HCEC 1CT (cell line): ENCODE measurements at regions not wholly inside any gene's neighbourhood (a gene's known extent, or its start where the extent isn't known, plus 50 kb on each side); places are given as distances from the start of the nearest gene placed in this dataset.
A peak's percentile ranks its signal among the peaks of the same experiment; 100 is the strongest.

Source experiments
- DNase-seq: peaks from one replicate; pipeline ENCODE4 v3.0.0-alpha.2; 2017

GRCh38 chr13:53207556-53207955 lies 178.9 kb downstream of the OLFM4 start:
- no peak for DNase-seq

- no peak for DNase-seq
Observed at GRCh38 chr13:53214433-53214832, 185.8 kb downstream of the OLFM4 start.

- DNase-seq: no peak
Observed at GRCh38 chr13:53215563-53215962, 186.9 kb downstream of the OLFM4 start.

GRCh38 chr13:53216773-53217172 lies 188.2 kb downstream of the OLFM4 start:
- DNase-seq: no peak

- DNase-seq: no peak
Observed at GRCh38 chr13:53217194-53217593, 188.6 kb downstream of the OLFM4 start.

DNA sequence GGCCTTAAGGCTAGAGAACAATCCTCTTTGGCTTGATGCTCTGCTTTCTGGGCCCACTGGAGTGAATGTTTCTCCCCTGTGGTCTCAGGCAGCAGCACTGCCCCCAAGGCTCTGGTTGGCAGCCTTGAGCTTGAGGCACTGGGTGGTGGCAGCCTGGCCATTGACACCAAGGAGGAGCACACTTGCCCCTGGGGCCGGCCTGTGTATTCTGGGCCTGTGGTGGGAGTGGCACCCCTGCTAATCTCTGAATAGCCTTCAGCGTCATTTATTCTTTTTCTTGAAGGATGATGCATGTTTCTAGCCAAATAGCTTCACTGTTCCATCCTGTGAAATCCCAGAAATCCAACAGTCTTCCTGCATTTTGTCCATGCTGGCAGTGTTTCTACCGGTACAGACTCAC lies 191.4 kb downstream of the OLFM4 start:
- DNase-seq: no peak

DNA sequence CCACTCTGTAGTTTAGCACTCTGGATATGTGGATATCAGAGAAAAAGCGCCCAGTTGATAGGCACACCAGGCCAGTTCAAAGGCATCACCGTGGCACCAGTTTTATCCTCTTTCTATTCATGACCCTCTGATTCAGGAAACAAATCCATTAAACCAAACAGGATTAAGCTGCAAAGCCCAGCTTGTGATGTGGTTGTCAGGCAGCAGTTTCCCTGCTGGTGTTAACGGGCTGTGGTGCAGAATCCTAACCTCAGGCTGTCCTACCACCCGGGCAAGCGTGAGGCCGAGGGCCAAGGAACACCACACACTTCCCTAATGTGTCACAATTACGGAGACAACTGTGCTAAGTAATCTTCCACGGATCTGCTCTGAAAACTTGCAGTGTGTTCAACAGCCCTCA lies 209.1 kb downstream of the OLFM4 start:
- DNase-seq: no peak

GRCh38 chr13:53238261-53238660 lies 209.6 kb downstream of the OLFM4 start:
- DNase-seq: no peak

DNA sequence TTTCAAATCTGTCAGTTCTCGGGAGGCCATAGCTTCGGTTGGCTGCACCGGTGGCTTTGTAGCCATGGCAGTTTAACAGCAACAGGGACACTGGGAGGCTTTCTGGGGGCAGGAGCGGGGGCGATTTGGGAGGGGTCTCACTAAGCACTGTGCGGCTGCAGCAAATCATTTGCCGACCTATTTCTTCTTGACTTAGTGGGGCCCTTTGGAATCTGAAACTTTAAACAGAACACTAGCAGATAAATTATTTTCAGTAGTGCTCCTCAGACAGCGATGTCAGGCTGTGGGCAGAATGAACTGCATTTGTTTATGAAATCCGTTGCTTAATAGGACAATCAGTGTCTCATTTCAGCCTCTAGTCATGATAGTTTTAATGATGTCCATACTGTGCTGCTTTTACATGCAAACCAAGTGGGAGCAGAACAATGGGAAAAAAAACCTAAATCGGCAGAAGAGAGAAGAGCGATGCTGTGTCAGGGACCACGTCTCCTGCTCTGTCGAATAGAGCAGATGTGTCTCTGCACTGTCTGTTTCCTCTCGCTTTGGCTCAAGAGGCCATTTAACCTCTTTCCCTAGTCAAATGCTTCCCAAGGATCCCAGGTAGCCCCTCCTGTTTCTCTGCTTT lies 211.9 kb downstream of the OLFM4 start:
- no peak for DNase-seq

GRCh38 chr13:53241891-53242348 lies 213.3 kb downstream of the OLFM4 start:
- no peak for DNase-seq

DNA sequence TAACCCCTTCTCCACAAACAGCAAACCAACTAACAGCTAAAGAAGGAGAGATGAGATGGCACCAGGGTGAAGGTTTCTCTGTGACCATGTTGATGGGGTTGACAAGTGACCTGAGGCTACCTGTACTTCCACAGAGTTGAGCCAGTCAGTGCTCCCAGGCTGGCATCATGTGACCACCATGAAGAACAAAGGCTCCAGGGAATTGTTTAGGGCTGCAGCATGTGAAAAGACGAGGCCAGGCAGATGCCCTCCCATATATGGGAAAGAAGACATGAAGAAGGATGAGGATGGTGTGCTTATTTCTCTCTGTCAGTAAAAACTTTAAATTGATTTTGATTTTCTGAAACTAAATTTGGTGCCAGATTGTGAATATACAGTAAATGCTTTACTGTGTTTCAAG lies 220.6 kb downstream of the OLFM4 start:
- DNase-seq: no peak

DNA sequence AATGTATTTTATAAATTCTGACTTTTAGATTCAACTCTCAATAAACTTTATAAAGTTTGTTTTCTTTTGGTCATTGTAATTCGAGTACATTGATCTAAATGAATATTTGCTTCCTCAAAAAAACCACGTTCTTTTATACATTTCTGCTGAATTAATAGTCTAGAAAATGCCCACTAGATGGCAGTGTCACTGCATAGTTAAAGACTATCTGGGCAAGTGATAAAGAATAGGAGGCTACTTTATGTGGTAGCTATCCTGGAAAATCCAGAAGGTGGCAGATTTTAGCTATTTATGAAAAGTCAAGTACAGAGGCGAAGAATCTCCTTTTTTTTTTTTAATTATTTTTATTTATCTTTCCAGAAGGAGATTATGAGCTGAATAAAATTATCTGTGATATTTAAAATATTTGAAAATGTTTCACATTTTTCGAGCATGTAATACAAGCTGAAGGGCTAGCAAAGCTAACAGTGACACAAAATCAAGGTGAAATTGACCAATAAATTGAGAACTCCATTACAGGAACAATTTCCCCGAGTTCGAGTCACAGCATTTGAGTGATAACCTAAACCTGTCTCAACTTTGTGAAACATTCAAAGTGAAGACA lies 221.8 kb downstream of the OLFM4 start:
- peak; percentile 62 for DNase-seq

DNA sequence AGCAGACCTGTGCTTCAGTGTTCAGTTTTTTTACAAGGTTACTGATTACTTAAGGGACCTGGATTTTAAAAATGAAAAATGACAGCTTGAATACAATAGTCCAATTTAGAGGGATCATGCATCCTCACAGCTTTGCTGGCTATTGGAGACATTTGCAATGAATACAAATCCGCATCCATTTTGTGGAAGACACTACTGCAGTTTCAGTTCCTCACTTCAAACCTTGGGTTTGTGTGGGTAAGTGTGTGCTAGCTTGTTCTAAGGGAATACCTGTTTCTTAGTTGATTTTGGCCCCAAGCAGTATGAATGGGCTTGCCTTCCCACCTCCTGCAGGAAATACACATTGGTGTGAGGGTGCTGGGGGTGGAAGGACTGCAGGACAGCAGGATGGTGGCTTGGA lies 222.4 kb downstream of the OLFM4 start:
- no peak for DNase-seq

- no peak for DNase-seq
Observed at GRCh38 chr13:53254500-53254899, 225.9 kb downstream of the OLFM4 start.

- DNase-seq: no peak
Observed at GRCh38 chr13:53255795-53256194, 227.2 kb downstream of the OLFM4 start.

DNA sequence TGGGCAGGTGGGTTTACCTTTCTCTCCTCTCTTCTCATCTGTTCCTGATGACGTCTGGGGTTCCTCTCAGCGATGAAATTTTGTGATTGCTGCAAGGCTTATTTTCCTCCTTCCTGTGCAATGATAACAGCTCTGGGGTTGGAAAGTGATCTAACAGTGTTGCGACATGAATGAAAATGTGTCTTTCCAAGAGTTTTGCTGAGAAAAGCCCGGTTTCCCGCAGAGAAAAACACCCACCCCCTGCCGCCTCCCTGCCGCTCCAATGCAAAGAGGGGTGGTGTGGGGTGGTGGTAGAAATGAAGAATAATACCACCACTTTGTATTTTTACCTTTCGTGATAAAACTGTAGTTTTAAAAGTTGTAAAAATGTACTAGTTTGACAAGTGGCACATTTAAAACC lies 232.0 kb downstream of the OLFM4 start:
- DNase-seq: no peak

DNA sequence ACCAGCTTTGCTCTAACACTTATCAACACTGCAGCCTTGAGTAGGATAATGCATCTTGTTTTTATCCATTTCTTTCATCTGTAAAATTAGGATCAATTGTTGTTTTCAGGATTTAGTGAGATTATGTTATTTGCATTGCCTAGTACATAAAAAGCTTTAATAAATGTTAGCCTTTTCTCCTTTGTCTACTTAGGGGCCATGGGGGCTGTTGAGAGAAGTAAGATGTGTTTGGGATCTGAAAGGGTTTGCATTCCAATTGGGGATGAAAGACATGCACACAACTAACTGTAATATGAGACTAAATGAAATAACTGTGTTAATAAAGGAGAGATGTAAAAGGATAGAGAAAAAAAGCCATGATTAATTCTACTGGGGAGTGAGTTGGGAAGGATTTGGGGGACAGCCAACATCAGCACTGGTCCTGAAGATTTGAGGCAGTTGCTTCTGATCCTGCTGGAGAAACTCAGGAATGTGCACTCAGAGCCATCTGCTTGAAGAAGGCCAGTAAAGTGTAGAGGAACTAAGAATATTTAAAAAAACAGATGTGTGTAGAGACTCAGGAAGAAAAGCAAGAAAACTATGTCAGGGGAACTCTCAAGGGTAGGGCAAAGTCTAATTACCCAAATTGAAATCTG lies 236.3 kb downstream of the OLFM4 start:
- no peak for DNase-seq

DNA sequence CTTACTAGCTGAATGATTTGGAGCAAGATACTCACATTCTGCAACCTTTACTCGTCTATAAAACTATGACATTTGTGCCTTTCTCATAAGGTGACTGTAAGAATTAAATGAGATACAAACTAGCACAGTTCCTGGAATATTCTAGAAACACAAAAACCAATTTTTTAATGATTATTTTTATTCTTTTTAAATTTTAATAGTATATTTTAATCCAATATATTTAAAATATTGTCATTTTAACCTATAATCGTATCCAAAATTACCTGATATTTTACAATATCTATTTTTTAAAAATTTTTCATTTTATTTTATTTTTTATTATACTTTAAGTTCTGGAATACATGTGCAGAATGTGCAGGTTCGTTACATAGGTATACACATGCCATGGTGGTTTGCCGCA lies 238.1 kb downstream of the OLFM4 start:
- no peak for DNase-seq

GRCh38 chr13:53269634-53270033 lies 241.0 kb downstream of the OLFM4 start:
- no peak for DNase-seq

DNA sequence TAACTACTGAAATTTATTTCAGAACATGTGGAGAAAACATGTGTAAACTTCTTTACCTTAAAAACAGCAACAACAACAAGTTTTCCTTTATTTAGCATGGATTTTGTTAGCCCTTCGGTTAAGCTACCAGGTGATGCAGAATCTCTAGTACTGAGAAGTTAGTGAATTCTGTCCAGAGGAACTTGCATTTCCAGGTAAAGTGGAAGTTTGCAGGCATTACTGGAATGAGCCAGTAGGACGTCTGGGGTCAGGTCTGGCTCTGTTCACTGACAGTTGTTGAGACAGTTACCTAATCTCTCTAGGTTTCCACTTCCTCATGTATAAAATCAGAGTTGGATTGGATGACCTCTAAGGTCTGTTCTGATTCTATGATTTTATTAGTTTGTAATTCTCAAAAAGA lies 244.3 kb downstream of the OLFM4 start:
- DNase-seq: no peak

DNA sequence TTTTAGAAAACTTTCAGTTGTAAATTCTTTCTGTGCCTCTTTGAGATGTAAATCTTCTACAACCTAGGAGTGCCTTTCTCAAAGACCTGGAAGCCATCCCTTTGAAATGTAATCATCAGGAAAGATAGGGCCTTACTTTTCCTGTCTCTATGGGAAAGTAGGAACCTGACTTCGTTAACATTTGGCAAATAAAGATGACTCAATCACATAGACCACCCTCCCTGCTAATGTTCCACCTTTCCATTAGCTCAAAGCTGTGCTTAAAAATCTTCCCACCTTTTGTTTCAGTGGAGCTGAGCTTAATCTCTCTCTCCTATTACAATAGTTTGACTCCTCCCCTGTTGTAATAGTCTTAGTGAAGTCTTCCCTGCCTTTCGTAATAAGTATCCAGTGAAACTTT lies 247.7 kb downstream of the OLFM4 start:
- DNase-seq: no peak

- no peak for DNase-seq
Observed at GRCh38 chr13:53281677-53282076, 253.1 kb downstream of the OLFM4 start.

- DNase-seq: no peak
Observed at GRCh38 chr13:53285896-53286430, 257.4 kb downstream of the OLFM4 start.

GRCh38 chr13:53298396-53298795 lies 269.8 kb downstream of the OLFM4 start:
- DNase-seq: no peak
